OCI-LY1 (cell line): ENCODE measurements at regions not wholly inside any gene's neighbourhood (a gene's known extent, or its start where the extent isn't known, plus 50 kb on each side); places are given as distances from the start of the nearest gene placed in this dataset.
"Not testable (repeated sequence)": the region's sequence is repeated elsewhere in the genome, so short reads cannot be mapped to it uniquely, and the experiment has no call there.

Experiments used
- H2AFZ ChIP-seq: fragments of 200-600 bp; sonication (generic), shearing (Covaris generic); 2 replicates; pipeline ENCODE4 v1.6.0; 2014; ENCODE audit warnings: antibody characterized with exemption, mild to moderate bottlenecking, low read length
- H3F3A ChIP-seq: fragments of 200-600 bp; sonication (generic), shearing (Covaris generic); 2 replicates; pipeline ENCODE4 v1.6.0; 2014; ENCODE audit warnings: mild to moderate bottlenecking, antibody characterized with exemption, low read length, moderate library complexity; ENCODE audit not compliant: insufficient read depth
- H3K27ac ChIP-seq: fragments of 200-600 bp; sonication (generic); 2 replicates; pipeline ENCODE4 v1.5.1; 2014; ENCODE audit warnings: low read length, mixed run types, mild to moderate bottlenecking, low read depth; ENCODE audit not compliant: poor library complexity, severe bottlenecking
- H3K27me3 ChIP-seq: fragments of 200-600 bp; sonication (generic); 2 replicates; pipeline ENCODE4 v1.6.0; 2014; ENCODE audit warnings: antibody characterized with exemption, mild to moderate bottlenecking, low read length, moderate library complexity; ENCODE audit not compliant: insufficient read depth
- H3K36me3 ChIP-seq: fragments of 200-600 bp; sonication (generic); 2 replicates; pipeline ENCODE4 v1.6.1; 2014; ENCODE audit warnings: mild to moderate bottlenecking, antibody characterized with exemption, low read length, moderate library complexity, mixed read lengths; ENCODE audit not compliant: insufficient read depth
- H3K4me1 ChIP-seq: fragments of 200-600 bp; sonication (generic); 2 replicates; pipeline ENCODE4 v1.5.1; 2014; ENCODE audit warnings: mild to moderate bottlenecking, low read length, moderate library complexity; ENCODE audit not compliant: insufficient read depth, severe bottlenecking
- H3K4me2 ChIP-seq: fragments of 200-600 bp; sonication (generic), shearing (Covaris generic); 2 replicates; pipeline ENCODE4 v1.6.1; 2014; ENCODE audit warnings: low read length
- H3K4me3 ChIP-seq: fragments of 200-600 bp; sonication (generic); 2 replicates; pipeline ENCODE4 v1.5.1; 2014; ENCODE audit warnings: low read length, low read depth, mild to moderate bottlenecking, mixed read lengths; ENCODE audit not compliant: poor library complexity, severe bottlenecking
- H3K79me2 ChIP-seq: fragments of 200-600 bp; shearing (Covaris generic); 2 replicates; pipeline ENCODE4 v1.6.1; 2016; ENCODE audit warnings: mixed run types, low read length, mixed read lengths; ENCODE audit not compliant: insufficient read depth
- H3K9ac ChIP-seq: fragments of 200-600 bp; sonication (generic), shearing (Covaris generic); 2 replicates; pipeline ENCODE4 v1.6.1; 2014; ENCODE audit warnings: mild to moderate bottlenecking, low read length, mixed read lengths
- H3K9me2 ChIP-seq: fragments of 200-600 bp; sonication (generic), shearing (Covaris generic); 2 replicates; pipeline ENCODE4 v1.6.1; 2014; ENCODE audit warnings: low read depth, mild to moderate bottlenecking, low read length, mixed read lengths
- H3K9me3 ChIP-seq: fragments of 200-600 bp; shearing (Covaris generic); 2 replicates; pipeline ENCODE4 v1.6.1; 2014; ENCODE audit warnings: low read length, mixed read lengths
- H4K20me1 ChIP-seq: fragments of 200-600 bp; sonication (generic), shearing (Covaris generic); 2 replicates; pipeline ENCODE4 v1.6.0; 2016; ENCODE audit warnings: mild to moderate bottlenecking, low read length; ENCODE audit not compliant: insufficient read depth
- CTCF ChIP-seq: fragments of 200-600 bp; sonication (generic), shearing (Covaris generic); IDR thresholded peaks from 2 replicates; pipeline ENCODE4 v1.5.1; 2017; ENCODE audit warnings: mild to moderate bottlenecking, antibody characterized with exemption, low read length, moderate library complexity, mixed read lengths
- EZH2 ChIP-seq: fragments of 200-600 bp; sonication (generic), shearing (Covaris generic); IDR thresholded peaks from 2 replicates; pipeline ENCODE4 v1.8.0; 2017; ENCODE audit warnings: borderline replicate concordance, mixed run types, mild to moderate bottlenecking, antibody characterized with exemption, low read length, moderate library complexity, mixed read lengths

- H3K4me3 ChIP-seq = no peak overlapping the region
- H3K4me2 ChIP-seq = peak overlapping the region; percentile 46; the same call in 1 of the 2 replicates
- peaks cover 9% of the 10 kb centered on the region for H3K9me3 ChIP-seq
- no peak for TF ChIP-seq CTCF
- no peak for TF ChIP-seq EZH2
- H3F3A ChIP-seq = 0 out of 2 replicates have a peak, but pooled peaks cover 3% of the 10 kb centered on the region
- H4K20me1 ChIP-seq = no peaks in the 10 kb centered on the region
- H3K9ac ChIP-seq = peak overlapping the region; percentile 69
- no peaks in the 10 kb centered on the region for H3K36me3 ChIP-seq
- no peaks in the 10 kb centered on the region for H3K79me2 ChIP-seq
- H3K4me1 ChIP-seq = peaks cover 58% of the 10 kb centered on the region
- no peaks in the 10 kb centered on the region for H3K9me2 ChIP-seq
- H3K27ac ChIP-seq = peak overlapping the region; percentile 99
- no peak overlapping the region for H2AFZ ChIP-seq
- no peaks in the 10 kb centered on the region for H3K27me3 ChIP-seq
These were observed 671.2 kb downstream of the UQCRFS1 start for GRCh38 chr19:28541602-28542393.

GRCh38 chr19:28541029-28541428, 671.9 kb downstream of the UQCRFS1 start:
- Histone ChIP-seq H3K27me3 (no peaks in the 10 kb centered on the region), H3K4me2 (0 out of 2 replicates have a peak overlapping the region, but pooled peaks have one; percentile 27), H3K9ac (peak overlapping the region; percentile 69), H3K9me3 (peaks cover 13% of the 10 kb centered on the region), H2AFZ (no peak overlapping the region), H3K9me2 (no peaks in the 10 kb centered on the region; the same call in 1 of the 2 replicates), H3K4me3 (no peak overlapping the region), H3K27ac (peak overlapping the region; percentile 99), H3K4me1 (peaks cover 52% of the 10 kb centered on the region), H3K36me3 (no peaks in the 10 kb centered on the region), H3F3A (0 out of 2 replicates have a peak, but pooled peaks cover 3% of the 10 kb centered on the region), H3K79me2 (no peaks in the 10 kb centered on the region), H4K20me1 (no peaks in the 10 kb centered on the region)
- TF ChIP-seq EZH2 (no peak), CTCF (no peak)

GRCh38 chr19:28540385-28540784, 672.6 kb downstream of the UQCRFS1 start:
- not testable (repeated sequence) for H3K9me2 ChIP-seq, H3K79me2 ChIP-seq, H3K36me3 ChIP-seq, H2AFZ ChIP-seq, H3K4me2 ChIP-seq, H3K27me3 ChIP-seq, H3K9ac ChIP-seq, H3K4me3 ChIP-seq, H4K20me1 ChIP-seq, H3K27ac ChIP-seq, H3F3A ChIP-seq
- H3K9me3 ChIP-seq = peaks cover 13% of the 10 kb centered on the region
- peaks cover 46% of the 10 kb centered on the region for H3K4me1 ChIP-seq

- no peak overlapping the region for H2AFZ ChIP-seq
- peaks cover 40% of the 10 kb centered on the region for H3K4me1 ChIP-seq
- no peaks in the 10 kb centered on the region for H3K79me2 ChIP-seq
- no peak overlapping the region for H3K27ac ChIP-seq
- H3K4me3 ChIP-seq = no peak overlapping the region
- no peak overlapping the region for H3K4me2 ChIP-seq
- H3F3A ChIP-seq = 0 out of 2 replicates have a peak, but pooled peaks cover 3% of the 10 kb centered on the region
- no peaks in the 10 kb centered on the region for H3K27me3 ChIP-seq
- TF ChIP-seq CTCF = no peak
- TF ChIP-seq EZH2 = no peak
- H4K20me1 ChIP-seq = no peaks in the 10 kb centered on the region
- no peaks in the 10 kb centered on the region; the same call in 1 of the 2 replicates for H3K9me2 ChIP-seq
- H3K9me3 ChIP-seq = peaks cover 13% of the 10 kb centered on the region
- no peak overlapping the region for H3K9ac ChIP-seq
- no peaks in the 10 kb centered on the region for H3K36me3 ChIP-seq
These were observed 673.2 kb downstream of the UQCRFS1 start for GRCh38 chr19:28539759-28540158.

GRCh38 chr19:28538579-28538978, 674.4 kb downstream of the UQCRFS1 start:
- H3K4me2 ChIP-seq, H3F3A ChIP-seq, H3K79me2 ChIP-seq, H2AFZ ChIP-seq, H3K27me3 ChIP-seq, H3K9me2 ChIP-seq, H4K20me1 ChIP-seq, H3K27ac ChIP-seq, H3K9ac ChIP-seq, H3K36me3 ChIP-seq, H3K4me3 ChIP-seq: not testable (repeated sequence)
- Histone ChIP-seq H3K9me3 (peaks cover 13% of the 10 kb centered on the region), H3K4me1 (peaks cover 28% of the 10 kb centered on the region)
